Loucy (cell line): ENCODE measurements at regions not wholly inside any gene's neighbourhood (a gene's known extent, or its start where the extent isn't known, plus 50 kb on each side); places are given as distances from the start of the nearest gene placed in this dataset.

Experiments used
- H2AFZ ChIP-seq: fragments of 200-600 bp; sonication (generic); 2 replicates; pipeline ENCODE4 v1.6.0; 2016; ENCODE audit warnings: antibody characterized with exemption, mild to moderate bottlenecking, low read length, moderate library complexity
- H3F3A ChIP-seq: fragments of 200-600 bp; 2 replicates; pipeline ENCODE4 v1.6.0; 2016; ENCODE audit warnings: antibody characterized with exemption, low read depth, mild to moderate bottlenecking
- H3K27me3 ChIP-seq: fragments of 200-600 bp; sonication (generic); 2 replicates; pipeline ENCODE4 v1.6.1; 2014; ENCODE audit warnings: low read length, mild to moderate bottlenecking; ENCODE audit not compliant: insufficient read depth, poor library complexity, severe bottlenecking
- H3K36me3 ChIP-seq: fragments of 200-600 bp; sonication (generic); 2 replicates; pipeline ENCODE4 v1.6.1; 2016; ENCODE audit warnings: low read length; ENCODE audit not compliant: insufficient read depth
- H3K4me1 ChIP-seq: fragments of 200-600 bp; sonication (generic); 2 replicates; pipeline ENCODE4 v1.5.1; 2014; ENCODE audit warnings: low read length, mild to moderate bottlenecking; ENCODE audit not compliant: insufficient read depth, poor library complexity, severe bottlenecking
- H3K4me2 ChIP-seq: fragments of 200-600 bp; sonication (generic); 2 replicates; pipeline ENCODE4 v1.6.0; 2014; ENCODE audit warnings: antibody characterized with exemption, low read length, low read depth, mild to moderate bottlenecking; ENCODE audit not compliant: poor library complexity, severe bottlenecking
- H3K4me3 ChIP-seq: fragments of 200-600 bp; sonication (generic); 2 replicates; pipeline ENCODE4 v1.5.1; 2014; ENCODE audit warnings: low read length, mild to moderate bottlenecking, mixed read lengths; ENCODE audit not compliant: poor library complexity, severe bottlenecking
- H3K79me2 ChIP-seq: fragments of 200-600 bp; sonication (generic); 2 replicates; pipeline ENCODE4 v1.6.1; 2014; ENCODE audit warnings: low read length; ENCODE audit not compliant: insufficient read depth
- H3K9ac ChIP-seq: fragments of 200-600 bp; sonication (generic); 2 replicates; pipeline ENCODE4 v1.6.0; 2014; ENCODE audit warnings: mild to moderate bottlenecking, low read depth, low read length, moderate library complexity; ENCODE audit not compliant: poor library complexity, severe bottlenecking
- H3K9me2 ChIP-seq: fragments of 200-600 bp; sonication (generic); replicated peaks from 2 replicates; pipeline ENCODE4 v1.6.1; 2016; ENCODE audit warnings: low read depth, low read length, mixed read lengths
- H3K9me3 ChIP-seq: fragments of 200-600 bp; sonication (generic); 2 replicates; pipeline ENCODE4 v1.6.1; 2014; ENCODE audit warnings: mild to moderate bottlenecking, antibody characterized with exemption, low read length, low read depth; ENCODE audit not compliant: insufficient read depth
- H4K20me1 ChIP-seq: fragments of 200-600 bp; sonication (generic); 2 replicates; pipeline ENCODE4 v1.6.0; 2014; ENCODE audit warnings: antibody characterized with exemption, low read length, mild to moderate bottlenecking; ENCODE audit not compliant: insufficient read depth, poor library complexity, severe bottlenecking
- CTCF ChIP-seq: fragments of 200-600 bp; sonication (generic); conservative IDR thresholded peaks from 2 replicates; pipeline ENCODE4 v1.5.1; 2014; ENCODE audit warnings: mild to moderate bottlenecking, antibody characterized with exemption, low read length
- EZH2phosphoT487 ChIP-seq: fragments of 200-600 bp; IDR thresholded peaks from 2 replicates; pipeline ENCODE4 v1.6.1; 2018; ENCODE audit warnings: antibody characterized with exemption, mild to moderate bottlenecking, moderate library complexity, borderline replicate concordance

GRCh38 chr14:98022541-98023520 is 1225.6 kb downstream of the VRK1 start:
- Histone ChIP-seq H3K27me3 (no peaks in the 10 kb centered on the region), H3K4me1 (peaks cover 11% of the 10 kb centered on the region), H3K4me2 (no peak overlapping the region), H2AFZ (no peak overlapping the region), H3K4me3 (no peak overlapping the region), H3K36me3 (no peaks in the 10 kb centered on the region), H3K9ac (no peak overlapping the region), H4K20me1 (no peaks in the 10 kb centered on the region), H3K79me2 (no peaks in the 10 kb centered on the region), H3K9me3 (no peaks in the 10 kb centered on the region), H3K9me2 (no peaks in the 10 kb centered on the region), H3F3A (no peaks in the 10 kb centered on the region)
- no peak for TF ChIP-seq EZH2phosphoT487
- no peak for TF ChIP-seq CTCF

GRCh38 chr14:98028162-98028561 is 1231.0 kb downstream of the VRK1 start:
- Histone ChIP-seq H3K9me3 (peaks cover 6% of the 10 kb centered on the region; the same call in 1 of the 2 replicates), H3K36me3 (no peaks in the 10 kb centered on the region), H4K20me1 (no peaks in the 10 kb centered on the region), H3K4me3 (no peak overlapping the region), H3K9ac (no peak overlapping the region), H3F3A (no peaks in the 10 kb centered on the region), H2AFZ (no peak overlapping the region), H3K4me2 (no peak overlapping the region), H3K79me2 (no peaks in the 10 kb centered on the region), H3K4me1 (no peaks in the 10 kb centered on the region), H3K27me3 (no peaks in the 10 kb centered on the region), H3K9me2 (no peaks in the 10 kb centered on the region)
- TF ChIP-seq CTCF = no peak
- TF ChIP-seq EZH2phosphoT487 = no peak

- H3K4me1 ChIP-seq = no peaks in the 10 kb centered on the region
- no peaks in the 10 kb centered on the region for H3K36me3 ChIP-seq
- no peaks in the 10 kb centered on the region for H3K79me2 ChIP-seq
- TF ChIP-seq EZH2phosphoT487 (no peak), CTCF (no peak)
- no peak overlapping the region for H2AFZ ChIP-seq
- no peak overlapping the region for H3K9ac ChIP-seq
- peaks cover 6% of the 10 kb centered on the region; the same call in 1 of the 2 replicates for H3K9me3 ChIP-seq
- H3K4me2 ChIP-seq = no peak overlapping the region
- H3K4me3 ChIP-seq = no peak overlapping the region
- H3F3A ChIP-seq = no peaks in the 10 kb centered on the region
- no peaks in the 10 kb centered on the region for H4K20me1 ChIP-seq
- H3K9me2 ChIP-seq = no peaks in the 10 kb centered on the region; the same call in 1 of the 2 replicates
- H3K27me3 ChIP-seq = no peaks in the 10 kb centered on the region
Observed at GRCh38 chr14:98035396-98035795, 1236.6 kb downstream of the BCL11B start.
